Smooth muscle cell (in vitro differentiated cells): ENCODE measurements at regions not wholly inside any gene's neighbourhood (a gene's known extent, or its start where the extent isn't known, plus 50 kb on each side); places are given as distances from the start of the nearest gene placed in this dataset.
A peak's percentile ranks its signal among the peaks of the same experiment; 100 is the strongest.

Experiments
- DNase-seq: peaks from one replicate; lab custom pipeline; 2025; ENCODE audit not compliant: unreplicated experiment; lab: John Stamatoyannopoulos, UW
- H2AFZ ChIP-seq: fragments of 200-600 bp; sonication (generic); 2 replicates; pipeline ENCODE4 v1.6.0; 2016; ENCODE audit warnings: antibody characterized with exemption, low read depth, mild to moderate bottlenecking
- H3F3A ChIP-seq: fragments of 200-600 bp; sonication (generic); 2 replicates; pipeline ENCODE4 v1.6.0; 2017; ENCODE audit warnings: antibody characterized with exemption, low read depth
- H3K27ac ChIP-seq: fragments of 200-600 bp; sonication (generic); 2 replicates; pipeline ENCODE4 v1.5.1; 2016; ENCODE audit warnings: low read depth, mild to moderate bottlenecking
- H3K27me3 ChIP-seq: fragments of 200-600 bp; sonication (generic); 2 replicates; pipeline ENCODE4 v1.6.1; 2016; ENCODE audit warnings: low read depth, mild to moderate bottlenecking
- H3K36me3 ChIP-seq: fragments of 200-600 bp; sonication (generic); 2 replicates; pipeline ENCODE4 v1.5.1; 2016; ENCODE audit warnings: low read depth
- H3K4me1 ChIP-seq: fragments of 200-600 bp; sonication (generic); 2 replicates; pipeline ENCODE4 v1.5.1; 2016; ENCODE audit warnings: low read depth
- H3K4me2 ChIP-seq: fragments of 200-600 bp; sonication (generic); 2 replicates; pipeline ENCODE4 v1.6.0; 2016; ENCODE audit warnings: mild to moderate bottlenecking
- H3K4me3 ChIP-seq: fragments of 200-600 bp; sonication (generic); 2 replicates; pipeline ENCODE4 v1.5.1; 2016; ENCODE audit warnings: mild to moderate bottlenecking
- H3K79me2 ChIP-seq: fragments of 200-600 bp; sonication (generic); 2 replicates; pipeline ENCODE4 v1.6.0; 2016; ENCODE audit warnings: low read depth, mild to moderate bottlenecking
- H3K9ac ChIP-seq: fragments of 200-600 bp; sonication (generic); 2 replicates; pipeline ENCODE4 v1.6.0; 2016; ENCODE audit warnings: low read depth
- H3K9me3 ChIP-seq: fragments of 200-600 bp; sonication (generic); replicated peaks from 2 replicates; pipeline ENCODE4 v1.5.1; 2016; ENCODE audit warnings: low read depth
- H4K20me1 ChIP-seq: fragments of 200-600 bp; sonication (generic); 2 replicates; pipeline ENCODE4 v1.6.0; 2016; ENCODE audit warnings: low read depth
- CTCF ChIP-seq: fragments of 200-600 bp; sonication (generic); IDR thresholded peaks from 2 replicates; pipeline ENCODE4 v1.5.1; 2017; ENCODE audit warnings: borderline replicate concordance, mild to moderate bottlenecking, antibody characterized with exemption; ENCODE audit not compliant: insufficient read depth, poor library complexity, severe bottlenecking
- WGBS: methylation state at CpG from one replicate; pipeline ENCODE4 v1.1.7; 2016; ENCODE audit warnings: low lambda C conversion rate; 5-methylcytosine and 5-hydroxymethylcytosine counted together

GRCh38 chr11:15861256-15861655 lies 495.1 kb downstream of the SOX6 start:
- no peaks in the 10 kb centered on the region for H4K20me1 ChIP-seq
- H3K79me2 ChIP-seq, result no peaks in the 10 kb centered on the region
- no peaks in the 10 kb centered on the region for H3K36me3 ChIP-seq
- no peak overlapping the region for H3K4me2 ChIP-seq
- H3K27ac ChIP-seq, result no peak overlapping the region
- no peak overlapping the region for H2AFZ ChIP-seq
- no peak for DNase-seq
- WGBS, result 97% methylated on average over 2 of the region's 2 CpGs
- H3K9me3 ChIP-seq, result no peaks in the 10 kb centered on the region
- TF ChIP-seq CTCF, result no peak
- no peaks in the 10 kb centered on the region for H3K27me3 ChIP-seq
- no peaks in the 10 kb centered on the region for H3F3A ChIP-seq
- no peak overlapping the region for H3K4me3 ChIP-seq
- peaks cover 5% of the 10 kb centered on the region for H3K4me1 ChIP-seq
- no peak overlapping the region for H3K9ac ChIP-seq

- Histone ChIP-seq H3K27me3 (no peaks in the 10 kb centered on the region), H3K4me2 (no peak overlapping the region), H3K36me3 (no peaks in the 10 kb centered on the region), H2AFZ (no peak overlapping the region), H3F3A (no peaks in the 10 kb centered on the region), H3K4me3 (no peak overlapping the region), H3K4me1 (peaks cover 5% of the 10 kb centered on the region), H4K20me1 (no peaks in the 10 kb centered on the region), H3K79me2 (no peaks in the 10 kb centered on the region), H3K27ac (no peak overlapping the region), H3K9ac (no peak overlapping the region), H3K9me3 (no peaks in the 10 kb centered on the region)
- no peak for TF ChIP-seq CTCF
- DNase-seq, result no peak
- WGBS, result 51% methylated on average over 2 of the region's 2 CpGs
These were observed 492.9 kb downstream of the SOX6 start for GRCh38 chr11:15863411-15863810.

- 43% methylated on average over 5 of the region's 5 CpGs for WGBS
- H3K4me3 ChIP-seq, result no peak overlapping the region
- H3K27ac ChIP-seq, result no peak overlapping the region
- H3K9ac ChIP-seq, result no peak overlapping the region
- H3F3A ChIP-seq, result no peaks in the 10 kb centered on the region
- no peaks in the 10 kb centered on the region for H4K20me1 ChIP-seq
- H2AFZ ChIP-seq, result no peak overlapping the region
- peaks cover 5% of the 10 kb centered on the region for H3K4me1 ChIP-seq
- H3K79me2 ChIP-seq, result no peaks in the 10 kb centered on the region
- H3K9me3 ChIP-seq, result no peaks in the 10 kb centered on the region
- H3K27me3 ChIP-seq, result no peaks in the 10 kb centered on the region
- peak overlapping the region; percentile 5 for H3K4me2 ChIP-seq
- no peak for DNase-seq
- TF ChIP-seq CTCF, result no peak
- no peaks in the 10 kb centered on the region for H3K36me3 ChIP-seq
These were observed 492.1 kb downstream of the SOX6 start for GRCh38 chr11:15864026-15864805.
